Epithelial cell of esophagus (primary cell): ENCODE measurements at regions not wholly inside any gene's neighbourhood (a gene's known extent, or its start where the extent isn't known, plus 50 kb on each side); places are given as distances from the start of the nearest gene placed in this dataset.
A peak's percentile ranks its signal among the peaks of the same experiment; 100 is the strongest.
"Not testable (repeated sequence)": the region's sequence is repeated elsewhere in the genome, so short reads cannot be mapped to it uniquely, and the experiment has no call there.

ENCODE experiments used
- DNase-seq: peaks from one replicate; pipeline ENCODE4 v3.0.0; 2010; ENCODE audit warnings: low read depth
- H3K4me3 ChIP-seq: 2 replicates; pipeline ENCODE4 v1.5.1; 2011; ENCODE audit warnings: mild to moderate bottlenecking, low read length, control low read depth
- CTCF ChIP-seq: IDR thresholded peaks from 2 replicates; pipeline ENCODE4 v1.5.1; 2011; ENCODE audit warnings: low read depth, mild to moderate bottlenecking, low read length, control low read depth, inconsistent platforms; ENCODE audit not compliant: insufficient read depth; ENCODE audit errors: missing control alignments

GRCh38 chr2:13821255-13821880 lies 811.1 kb upstream of the LRATD1 start:
- peak; percentile 56 for DNase-seq
- no peak overlapping the region for H3K4me3 ChIP-seq
- TF ChIP-seq CTCF: no peak

GRCh38 chr2:13822365-13822764 lies 810.2 kb upstream of the LRATD1 start:
- H3K4me3 ChIP-seq: no peak overlapping the region
- no peak for DNase-seq
- TF ChIP-seq CTCF: no peak

- no peak for TF ChIP-seq CTCF
- no peak overlapping the region for H3K4me3 ChIP-seq
- no peak for DNase-seq
Observed at GRCh38 chr2:13826314-13826853, 806.1 kb upstream of the LRATD1 start.

GRCh38 chr2:13858626-13859025 lies 773.9 kb upstream of the LRATD1 start:
- DNase-seq: peak; percentile 18
- no peak overlapping the region for H3K4me3 ChIP-seq
- TF ChIP-seq CTCF: no peak

- DNase-seq: not testable (repeated sequence)
Observed at GRCh38 chr2:13868275-13868674, 764.2 kb upstream of the LRATD1 start.

GRCh38 chr2:13876491-13877037 lies 756.0 kb upstream of the LRATD1 start:
- no peak overlapping the region for H3K4me3 ChIP-seq
- no peak for TF ChIP-seq CTCF
- no peak for DNase-seq

More at GRCh38 chr2:13868275-13868674, 764.2 kb upstream of the LRATD1 start:
- not testable (repeated sequence) for H3K4me3 ChIP-seq

GRCh38 chr2:13877571-13877970 lies 754.9 kb upstream of the LRATD1 start:
- DNase-seq: no peak
- TF ChIP-seq CTCF: no peak
- no peak overlapping the region for H3K4me3 ChIP-seq
